ENCODE measurements at regions not wholly inside any gene's neighbourhood (a gene's known extent, or its start where the extent isn't known, plus 50 kb on each side); places are given as distances from the start of the nearest gene placed in this dataset.
"Not testable (repeated sequence)": the region's sequence is repeated elsewhere in the genome, so short reads cannot be mapped to it uniquely, and the experiment has no call there.

DNA sequence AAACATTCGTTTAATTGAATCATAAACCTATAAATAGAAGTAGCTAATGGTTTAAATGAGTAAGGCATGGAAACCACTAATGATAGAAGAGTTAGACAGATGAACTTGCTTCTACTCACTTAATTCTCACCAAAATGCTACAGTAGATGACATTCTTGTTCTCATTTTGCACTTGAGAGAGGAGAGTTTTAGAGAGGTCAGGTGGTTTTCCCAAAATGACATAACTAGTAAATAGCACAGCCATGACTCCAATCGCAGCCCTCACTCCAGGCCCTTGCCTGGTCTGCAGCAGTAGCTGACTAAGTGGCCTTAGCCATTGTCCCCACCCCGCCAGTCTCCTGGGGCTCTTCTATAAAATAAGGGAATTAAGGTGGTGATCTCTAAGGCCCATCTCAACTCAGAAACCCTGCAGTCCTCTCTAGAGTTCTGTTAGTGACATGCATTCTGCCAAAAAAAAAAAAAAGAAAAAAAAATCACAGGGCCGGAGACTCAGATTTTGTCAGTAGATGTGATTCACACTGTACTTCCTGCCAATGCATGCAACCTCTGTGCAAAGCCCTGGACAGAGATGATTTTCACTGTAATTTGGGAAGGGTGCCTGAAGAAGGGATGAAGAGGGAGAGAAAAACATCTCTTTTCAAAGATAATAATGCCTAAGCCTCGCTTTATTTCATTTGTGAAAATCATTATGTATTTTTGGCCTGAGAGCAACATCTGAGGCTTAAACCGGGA lies 221.8 kb downstream of the ANAPC1 start:
- no peak for FAIRE-seq

DNA sequence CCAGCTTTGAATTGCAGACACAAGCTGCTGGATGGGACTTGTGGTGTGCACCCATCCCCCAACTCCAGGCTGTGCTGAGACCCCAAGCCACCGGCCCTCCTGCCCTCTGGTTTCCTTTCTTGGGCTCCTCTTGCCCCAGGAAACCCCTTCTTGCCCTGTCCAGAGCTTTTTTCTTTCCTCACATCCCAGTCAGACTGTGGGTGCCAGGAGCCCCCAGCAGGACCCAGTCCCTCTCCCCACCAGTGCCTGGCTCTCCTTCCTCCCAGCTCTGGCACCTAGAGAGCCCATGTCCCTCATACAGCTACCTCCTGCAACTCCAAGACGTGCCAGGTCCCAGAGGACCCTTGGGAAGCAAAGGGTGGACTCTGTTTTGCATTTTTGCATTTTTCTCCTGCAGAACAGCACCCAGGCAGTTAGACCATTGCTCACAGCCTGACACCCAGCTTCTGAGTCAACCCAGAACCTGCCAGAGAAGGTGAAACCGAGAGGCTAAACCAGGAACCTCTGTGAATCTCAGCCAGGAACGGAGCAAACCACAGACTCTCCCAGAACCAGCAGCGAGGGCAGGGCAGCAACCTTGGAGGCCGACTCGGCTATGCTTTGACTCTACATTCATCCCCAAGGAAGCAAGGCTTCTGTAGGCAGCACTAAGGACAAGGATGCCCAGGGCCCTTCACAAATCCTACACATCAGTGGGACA lies 221.1 kb downstream of the ANAPC1 start:
- no peak for FAIRE-seq

DNA sequence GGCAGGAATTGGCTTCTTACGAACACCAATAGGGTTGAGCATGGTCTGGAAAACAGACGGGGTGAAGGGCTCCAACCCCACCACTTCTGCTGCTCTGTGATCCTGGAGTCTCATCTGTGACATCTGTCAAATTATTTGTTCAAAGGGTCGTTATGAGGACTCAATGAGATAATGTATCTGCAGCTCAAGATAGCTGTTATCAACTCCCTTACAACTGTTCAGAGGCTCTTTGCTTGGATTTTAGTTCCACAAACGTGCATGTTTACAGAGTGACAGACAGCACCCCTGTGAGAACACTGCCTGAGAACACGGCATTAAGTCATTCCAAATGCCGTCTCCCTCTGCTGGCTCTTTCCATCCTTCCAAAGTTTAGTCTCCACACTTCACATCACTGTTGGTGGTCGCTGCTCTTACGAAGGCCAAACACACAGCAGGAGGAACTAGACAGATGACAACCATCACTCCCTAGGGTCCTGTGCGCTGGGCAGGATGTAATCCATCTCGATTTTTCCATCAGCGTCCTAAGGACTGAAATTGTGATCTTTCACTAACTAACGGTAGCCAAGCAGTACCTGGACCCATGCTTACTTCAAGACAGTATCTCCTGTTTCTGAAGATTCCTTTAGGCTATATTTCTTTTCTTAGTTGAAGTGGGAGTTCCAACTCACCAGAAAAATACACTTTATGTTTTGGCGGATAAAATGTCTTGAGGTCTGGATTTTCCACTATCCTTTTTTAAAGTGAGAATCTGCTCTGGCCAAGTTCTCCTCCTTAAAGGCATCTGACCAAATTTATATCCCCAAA lies 220.3 kb downstream of the ANAPC1 start:
- no peak for FAIRE-seq

DNA sequence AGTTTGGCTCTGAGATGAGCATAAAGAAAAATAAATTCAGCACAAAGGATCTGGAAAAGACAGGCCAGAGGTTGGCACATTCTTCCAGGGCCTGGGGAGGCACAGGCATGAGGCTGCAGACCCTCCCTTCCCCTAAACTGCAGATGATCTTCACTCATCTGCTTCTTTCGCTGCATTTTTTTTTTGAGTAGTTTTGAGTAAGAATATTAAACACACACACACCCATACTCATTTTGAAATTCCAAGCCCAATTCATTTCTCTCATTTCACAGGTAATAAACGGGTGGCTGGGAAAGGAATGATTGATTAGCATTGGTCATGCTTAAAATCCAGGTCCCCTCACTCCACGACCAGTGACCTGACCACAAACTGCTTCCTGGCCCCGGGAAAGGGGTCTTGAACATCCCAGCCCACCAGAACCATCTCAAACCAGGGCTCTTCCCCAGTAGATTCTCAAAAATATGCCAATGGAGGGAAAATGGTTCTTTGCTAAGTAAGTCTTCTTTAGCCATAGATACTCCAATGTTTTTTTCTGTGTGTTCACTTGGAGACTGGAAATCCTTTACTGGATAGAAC lies 219.6 kb downstream of the ANAPC1 start:
- no peak for FAIRE-seq

DNA sequence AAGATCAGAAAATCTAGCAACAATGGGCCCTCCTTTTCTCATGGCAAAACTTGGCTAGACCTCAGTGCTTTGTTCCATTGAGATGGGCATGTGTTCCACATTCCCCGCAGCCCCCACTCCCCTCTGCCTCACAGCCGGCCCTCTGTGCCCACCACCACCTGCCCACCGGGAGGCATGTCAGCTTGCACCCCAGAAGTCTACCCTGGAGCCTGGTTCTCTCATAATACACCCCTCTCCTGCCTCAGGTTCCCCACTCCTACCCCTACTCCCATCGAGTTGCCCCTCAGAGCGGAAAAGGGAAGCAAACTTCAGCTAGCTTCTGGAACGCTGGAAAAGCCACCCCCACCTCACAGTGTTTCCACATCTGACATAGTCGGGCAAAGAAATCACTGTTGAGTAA lies 219.0 kb downstream of the ANAPC1 start:
- FAIRE-seq: no peak

DNA sequence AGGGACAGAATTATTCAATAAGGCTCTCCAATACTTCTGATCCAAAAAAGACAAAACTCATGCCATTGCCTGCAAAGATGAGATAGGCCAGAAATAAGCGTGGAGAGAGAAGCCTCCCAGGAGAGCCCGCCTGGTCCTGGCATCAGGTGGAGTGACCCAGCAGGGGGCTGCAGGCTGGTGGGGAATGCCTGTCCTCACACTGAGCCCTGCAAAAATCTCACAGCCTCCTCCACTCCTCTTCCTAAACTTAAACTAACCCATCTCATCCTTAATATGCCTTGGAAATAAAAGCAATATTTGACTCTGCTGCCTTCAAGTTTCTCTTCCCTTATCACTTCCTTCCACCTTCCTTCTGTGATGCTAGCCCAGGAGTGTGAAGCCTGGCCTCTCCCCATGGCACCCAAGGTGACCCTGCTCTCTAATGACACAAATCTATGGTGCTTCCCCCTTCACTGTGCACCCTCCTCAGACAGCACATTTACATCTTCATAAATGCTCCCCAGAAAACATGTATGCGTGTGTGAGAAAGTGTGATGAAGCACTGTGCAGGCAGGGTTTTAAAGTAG lies 218.4 kb downstream of the ANAPC1 start:
- FAIRE-seq: no peak

DNA sequence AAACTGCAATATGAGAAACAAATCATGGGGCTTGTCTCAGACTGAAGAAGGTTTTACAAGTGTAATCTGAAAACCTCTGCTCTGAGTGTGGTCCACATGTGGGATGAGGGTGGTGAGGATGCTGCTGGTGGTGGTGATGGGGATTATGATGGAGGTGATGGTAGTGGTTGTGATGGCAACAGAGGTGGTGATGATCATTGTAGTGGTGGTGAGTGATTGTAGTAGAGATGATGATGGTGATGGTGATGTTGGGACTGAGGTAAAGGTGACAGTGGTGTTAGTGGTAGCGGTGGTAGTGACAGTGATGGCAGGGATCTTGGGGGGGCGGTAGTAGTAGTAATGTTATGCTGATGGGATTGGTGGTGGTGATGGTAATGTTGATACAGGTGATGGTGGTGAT lies 217.8 kb downstream of the ANAPC1 start:
- FAIRE-seq: no peak

DNA sequence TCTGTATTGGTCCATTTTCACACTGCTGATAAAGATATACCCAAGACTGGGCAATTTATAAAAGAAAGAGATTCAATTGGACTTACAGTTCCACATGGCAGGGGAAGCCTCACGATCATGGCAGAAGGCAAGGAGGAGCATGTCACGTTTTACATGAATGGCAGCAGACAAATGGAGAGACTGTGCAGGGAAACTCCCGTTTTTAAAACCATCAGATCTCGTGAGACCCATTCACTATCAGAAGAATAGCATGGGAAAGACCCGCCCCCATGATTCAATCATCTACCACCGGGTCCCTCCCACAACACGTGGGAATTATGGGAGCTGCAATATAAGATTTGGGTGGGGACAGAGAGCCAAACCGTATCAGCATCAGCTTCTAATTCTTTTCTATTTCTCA lies 217.0 kb downstream of the ANAPC1 start:
- FAIRE-seq: no peak

DNA sequence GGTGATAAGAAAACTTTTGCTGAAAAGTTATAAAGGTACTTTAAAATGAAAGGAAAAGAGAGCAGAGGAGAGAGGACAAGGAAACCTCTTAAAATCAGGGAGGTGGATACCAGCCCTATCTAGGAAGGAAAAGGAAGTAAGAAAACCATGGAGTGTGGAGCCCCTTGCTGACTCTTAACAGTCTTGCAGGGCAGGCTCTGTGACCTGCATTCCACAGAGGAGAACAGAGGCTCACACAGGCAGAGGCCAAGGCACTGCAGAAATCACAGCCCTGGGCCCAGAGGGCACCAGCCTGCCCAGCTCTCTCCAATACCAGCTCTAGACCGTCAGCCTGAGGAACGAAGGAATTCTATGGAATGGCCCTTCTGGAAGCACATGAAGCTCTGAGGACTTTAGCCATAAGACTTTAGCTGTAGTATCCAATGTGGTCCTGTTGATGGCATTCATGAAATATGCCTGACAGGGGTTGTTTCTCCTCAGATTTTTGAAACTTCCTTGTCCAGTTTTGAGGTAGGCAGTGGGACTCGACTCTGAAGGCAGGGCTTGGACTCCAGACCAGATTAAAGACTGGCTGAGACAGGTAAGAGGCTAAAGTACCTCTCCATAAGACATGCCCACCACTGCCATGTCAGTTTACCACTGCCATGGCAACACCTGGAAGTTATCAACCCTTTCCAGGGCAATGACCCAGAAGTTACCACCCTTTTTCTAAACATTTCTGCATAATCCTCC lies 216.3 kb downstream of the ANAPC1 start:
- no peak for FAIRE-seq

DNA sequence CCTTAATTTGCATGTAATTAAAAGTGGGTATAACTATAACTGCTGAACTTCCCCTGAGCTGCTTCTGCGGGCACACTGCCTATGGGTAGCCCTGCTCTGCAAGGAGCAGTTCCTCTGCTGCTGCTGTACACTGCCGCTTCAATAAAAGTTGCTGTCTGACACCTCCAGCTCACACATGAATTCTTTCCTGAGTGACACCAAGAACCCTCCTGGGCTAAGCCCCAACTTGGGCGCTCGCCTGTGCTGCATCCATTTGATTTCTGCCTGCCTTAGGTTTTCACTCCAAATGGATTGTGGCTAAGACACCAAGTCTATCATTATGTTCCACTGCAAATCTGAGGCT lies 215.7 kb downstream of the ANAPC1 start:
- no peak for FAIRE-seq

DNA sequence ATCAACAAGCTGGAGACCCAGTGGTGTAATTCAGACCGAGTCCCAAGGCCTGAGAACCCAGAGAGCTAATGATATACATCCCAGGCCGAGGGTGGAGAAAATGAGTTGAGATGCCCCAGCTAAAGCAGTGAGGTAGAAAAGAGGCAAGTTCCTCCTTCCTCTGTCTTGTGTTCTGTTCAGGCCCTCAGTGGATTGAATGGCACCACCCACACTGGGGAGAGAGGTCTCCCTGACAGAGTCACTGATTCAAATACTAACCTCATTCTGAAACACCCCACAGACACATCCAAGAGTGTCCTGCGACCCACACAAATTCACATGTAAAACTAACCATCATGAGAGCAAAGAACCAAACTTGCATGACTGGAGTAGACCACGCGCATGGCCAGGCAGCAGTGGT lies 215.3 kb downstream of the ANAPC1 start:
- no peak for FAIRE-seq

DNA sequence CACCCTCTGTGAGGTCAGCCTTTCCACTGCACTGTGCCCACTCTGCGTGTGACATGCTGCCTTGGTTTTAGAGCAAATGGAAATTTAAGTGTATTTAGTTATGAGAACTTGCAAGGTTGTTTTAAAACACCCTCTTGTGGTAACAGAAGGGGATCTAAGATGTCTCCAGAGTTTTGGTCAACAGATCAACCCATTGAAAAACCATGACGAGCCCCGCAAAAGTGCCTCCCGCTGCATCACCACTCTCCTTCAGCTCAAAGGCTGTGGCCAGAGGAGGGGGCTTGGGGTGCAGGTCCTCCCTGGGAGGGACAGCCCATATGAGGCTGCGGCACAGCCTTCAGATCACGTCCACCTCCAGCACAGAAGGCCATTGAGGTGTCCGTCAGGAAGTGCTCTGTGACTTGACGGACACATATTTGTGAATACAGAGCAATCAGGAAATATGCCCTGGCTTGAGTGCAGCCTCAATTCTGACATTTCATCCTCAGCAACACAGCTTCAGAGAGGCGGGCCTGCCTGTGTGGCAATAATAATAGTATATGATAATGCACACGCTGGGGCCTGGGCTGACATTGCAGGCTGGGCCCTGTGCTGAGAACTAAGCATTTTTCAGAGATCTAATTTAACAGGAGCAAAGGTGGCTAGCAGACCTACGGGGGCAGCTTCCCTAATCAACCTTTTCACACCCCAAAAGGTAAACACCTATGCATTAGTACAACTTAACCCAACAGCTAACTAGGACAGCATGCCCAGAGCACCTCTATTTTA lies 213.9 kb downstream of the ANAPC1 start:
- FAIRE-seq: no peak

DNA sequence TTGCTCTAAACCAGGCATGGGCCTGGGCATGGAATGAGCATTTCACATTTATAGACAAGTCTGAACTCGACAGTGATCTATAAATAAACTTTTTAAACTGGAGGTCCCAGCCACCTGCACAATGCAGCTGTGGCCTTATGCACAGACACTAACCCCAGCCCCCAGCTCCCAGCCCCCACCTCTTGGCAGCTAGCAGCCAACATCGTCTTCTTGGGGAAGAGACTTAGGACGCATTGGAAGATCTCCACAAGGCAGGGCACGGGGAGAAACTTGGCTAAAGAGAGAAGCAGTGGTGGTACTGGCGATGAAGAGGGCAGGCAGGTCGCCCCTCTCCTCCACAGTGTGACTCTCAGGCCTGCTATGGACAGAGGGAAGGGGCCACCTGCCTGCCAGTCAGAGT lies 213.2 kb downstream of the ANAPC1 start:
- no peak for FAIRE-seq

DNA sequence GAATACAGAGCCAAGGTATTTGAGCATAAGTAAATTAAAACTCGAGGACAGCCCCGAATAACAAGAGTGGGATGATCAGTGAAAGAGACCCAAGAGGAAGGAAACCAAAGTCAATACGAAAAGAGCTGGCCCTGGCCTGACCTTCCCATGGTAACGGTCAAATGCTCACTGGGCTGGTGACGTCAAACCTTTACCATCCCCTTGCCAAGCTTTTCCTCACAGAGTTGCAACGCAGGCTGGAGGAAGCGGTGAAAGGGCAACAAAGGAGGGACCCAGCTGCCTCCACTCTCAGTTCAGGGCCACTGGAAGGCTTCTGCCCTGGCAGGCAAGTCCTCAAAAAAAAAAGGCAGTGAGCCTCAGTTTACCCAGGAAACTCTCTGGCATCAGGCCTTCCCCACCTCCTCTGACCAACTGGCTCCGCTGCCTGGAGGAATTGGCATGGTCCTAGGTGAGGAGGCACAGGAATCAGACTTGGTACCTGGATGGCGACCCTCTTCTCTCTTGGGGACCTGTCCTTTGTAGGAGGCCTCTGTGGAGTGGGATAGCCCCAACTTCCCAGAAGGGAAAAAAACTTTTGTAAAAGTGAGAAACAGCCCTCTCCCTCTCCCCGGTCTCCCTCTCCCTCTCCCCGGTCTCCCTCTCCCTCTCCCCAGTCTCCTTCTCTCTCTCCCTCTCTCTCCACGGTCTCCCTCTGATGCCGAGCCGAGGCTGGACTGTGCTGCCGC lies 212.4 kb downstream of the ANAPC1 start:
- no peak for FAIRE-seq

DNA sequence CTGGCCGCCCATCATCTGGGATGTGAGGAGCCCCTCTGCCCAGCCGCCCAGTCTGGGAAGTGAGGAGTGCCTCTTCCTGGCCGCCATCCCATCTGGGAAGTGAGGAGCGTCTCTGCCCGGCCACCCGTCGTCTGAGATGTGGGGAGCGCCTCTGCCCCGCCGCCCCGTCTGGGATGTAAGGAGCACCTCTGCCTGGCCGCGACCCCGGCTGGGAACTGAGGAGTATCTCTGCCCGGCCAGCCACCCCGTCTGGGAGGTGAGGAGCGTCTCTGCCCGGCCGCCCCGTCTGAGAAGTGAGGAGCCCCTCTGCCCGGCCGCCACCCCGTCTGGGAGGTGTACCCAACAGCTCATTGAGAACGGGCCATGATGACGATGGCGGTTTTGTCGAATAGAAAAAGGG lies 211.4 kb downstream of the ANAPC1 start:
- not testable (repeated sequence) for FAIRE-seq

DNA sequence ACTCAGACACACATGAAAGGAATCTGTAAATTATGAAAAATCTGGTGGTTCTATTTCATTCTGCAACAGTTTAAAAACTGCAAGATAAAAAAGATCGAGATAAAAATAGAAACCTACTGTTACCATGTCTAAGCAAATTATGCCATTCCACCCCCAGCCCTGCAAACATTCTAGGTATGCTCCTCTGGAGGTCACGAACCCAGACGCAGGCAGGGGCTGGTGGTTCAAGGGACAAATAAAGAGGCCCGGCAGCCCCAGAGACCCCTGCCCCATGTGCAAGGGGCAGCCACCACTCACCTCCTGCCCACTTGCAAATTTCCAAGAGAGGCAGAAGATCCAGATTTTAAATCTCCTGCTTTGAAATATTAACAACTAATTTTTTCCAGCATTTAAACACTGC lies 210.5 kb downstream of the ANAPC1 start:
- no peak for FAIRE-seq

DNA sequence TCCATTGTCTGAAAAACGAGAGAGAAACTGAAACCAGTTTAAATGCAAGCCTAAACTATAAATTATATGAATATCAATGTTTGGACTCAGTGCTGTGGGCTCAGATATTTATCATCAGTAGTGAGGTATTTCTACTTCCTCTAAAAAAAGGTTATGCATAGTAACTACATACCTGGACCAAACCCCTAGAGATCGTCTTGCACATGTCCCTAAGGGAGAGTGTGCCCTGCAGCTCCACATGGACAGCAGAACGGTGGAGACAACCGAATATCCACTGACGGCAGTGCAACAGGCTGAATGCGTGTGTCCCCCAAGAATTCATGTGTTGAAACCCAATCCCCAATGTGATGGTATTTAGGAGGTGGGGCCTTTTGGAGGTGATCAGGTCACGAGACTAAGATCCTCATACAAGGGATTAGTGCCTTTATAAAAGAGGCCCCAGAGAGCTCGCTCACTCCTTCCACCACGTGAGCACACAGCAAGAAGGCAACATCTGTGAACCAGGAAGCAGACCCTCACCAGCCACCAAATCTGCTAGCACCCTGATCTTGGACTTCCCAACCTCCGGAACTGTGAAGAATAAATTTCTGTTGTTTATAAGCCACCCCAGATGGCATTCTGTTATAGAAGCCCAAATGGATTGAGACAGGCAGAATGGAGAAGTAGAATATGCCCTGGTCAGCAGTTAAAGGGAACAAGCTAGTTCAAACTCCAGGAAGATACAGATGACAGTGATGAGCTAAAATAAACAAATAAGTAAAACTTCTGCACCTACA lies 208.4 kb downstream of the ANAPC1 start:
- no peak for FAIRE-seq

DNA sequence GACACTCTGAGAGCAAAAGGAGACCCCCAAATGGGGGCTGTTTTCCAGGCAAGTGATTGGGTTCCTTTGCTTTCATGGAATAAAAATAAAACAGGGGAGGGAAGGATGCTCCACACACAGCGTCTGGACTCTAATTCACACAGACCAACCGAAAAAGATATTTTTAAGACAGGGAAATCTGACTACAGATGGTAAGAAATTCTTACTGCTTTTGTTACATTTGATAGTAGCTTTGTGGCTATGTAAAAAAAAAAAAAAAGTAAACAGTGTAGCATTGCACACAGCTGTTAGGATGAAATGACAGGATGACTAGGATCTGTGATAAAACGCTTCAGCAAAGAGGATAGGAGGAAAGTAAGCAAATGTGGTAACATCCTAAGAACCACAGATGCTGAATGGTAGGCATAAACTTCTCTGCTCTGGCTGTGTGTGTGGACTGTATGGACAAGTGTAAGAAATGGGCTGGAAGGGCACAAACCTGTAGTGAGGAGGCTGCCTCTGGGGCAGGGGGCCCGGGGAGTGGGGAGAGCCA lies 207.6 kb downstream of the ANAPC1 start:
- FAIRE-seq: no peak

DNA sequence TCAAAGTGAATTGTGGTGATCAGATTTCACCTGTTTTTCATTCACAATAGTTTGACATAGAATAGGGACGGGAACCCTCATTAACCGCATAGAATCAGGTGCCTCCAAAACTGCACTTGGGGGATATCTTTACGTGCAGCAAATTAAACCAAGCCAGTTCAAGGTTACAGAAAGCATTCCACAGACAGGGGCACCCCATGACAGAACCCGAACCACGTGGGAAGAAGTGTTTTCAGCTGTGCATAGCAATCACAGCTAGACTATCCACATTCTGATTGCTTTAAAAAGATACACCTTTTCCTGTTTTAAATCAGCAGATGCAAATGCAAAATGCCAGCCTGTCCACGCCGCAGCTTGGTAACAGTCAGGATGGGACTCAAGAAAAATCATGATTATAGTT lies 205.8 kb downstream of the ANAPC1 start:
- no peak for FAIRE-seq

DNA sequence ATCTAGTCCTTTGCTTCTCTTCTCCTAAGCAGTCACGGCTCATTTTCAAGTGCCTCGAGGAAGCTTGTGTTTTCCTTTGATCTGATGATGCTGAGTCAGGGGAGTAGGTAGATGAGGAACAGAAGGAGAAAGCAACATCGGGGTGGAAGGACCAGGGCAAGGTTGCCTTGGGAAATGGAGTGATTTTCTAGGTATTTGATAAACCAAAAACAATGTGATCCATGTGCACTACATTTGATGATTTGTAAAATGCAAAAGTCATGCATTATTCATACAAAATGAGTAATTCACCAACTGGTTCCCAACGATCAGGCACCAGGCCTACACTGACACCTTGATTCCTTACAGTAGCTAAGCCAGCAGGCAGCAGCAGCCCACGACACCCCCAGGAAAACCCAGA lies 205.3 kb downstream of the ANAPC1 start:
- no peak for FAIRE-seq
